ENCODE measurements at regions not wholly inside any gene's neighbourhood (a gene's known extent, or its start where the extent isn't known, plus 50 kb on each side); places are given as distances from the start of the nearest gene placed in this dataset.
"Not testable (repeated sequence)": the region's sequence is repeated elsewhere in the genome, so short reads cannot be mapped to it uniquely, and the experiment has no call there.

DNA sequence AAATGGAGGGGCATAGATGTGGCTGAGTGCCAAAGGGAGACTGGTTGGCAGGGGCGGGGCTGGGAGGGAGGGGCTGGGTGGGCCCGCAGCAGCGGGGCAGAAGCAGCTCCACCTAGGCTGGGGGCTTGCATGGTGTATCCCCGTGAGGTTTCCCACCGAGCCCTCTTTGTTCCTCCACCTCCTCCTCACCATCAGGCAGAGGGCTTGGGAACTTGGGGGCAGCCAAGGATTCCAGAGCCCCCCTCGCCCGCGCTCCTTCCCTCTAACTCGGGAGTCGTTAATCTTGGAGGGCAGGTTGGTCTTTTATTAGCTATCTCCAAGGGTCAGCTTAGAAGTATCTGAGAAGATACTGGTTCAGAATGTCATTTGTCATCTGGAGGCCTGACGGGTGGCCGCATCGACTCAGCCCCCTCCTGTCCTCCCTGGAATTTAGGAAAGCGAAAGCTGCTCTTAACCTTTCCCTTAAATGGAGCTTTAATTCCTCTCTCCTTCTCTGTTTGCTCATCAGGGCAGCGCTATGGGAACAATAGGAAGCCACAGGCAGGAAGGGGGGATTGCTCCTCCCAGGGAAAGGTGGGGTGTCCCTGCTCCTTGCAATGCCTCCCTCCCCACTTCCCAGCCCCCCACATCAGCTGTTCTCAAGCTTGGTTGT, 274.3 kb upstream of the XYLT1 start:
- DNase-seq (ENCODE audit: low spot score), result no peak

DNA sequence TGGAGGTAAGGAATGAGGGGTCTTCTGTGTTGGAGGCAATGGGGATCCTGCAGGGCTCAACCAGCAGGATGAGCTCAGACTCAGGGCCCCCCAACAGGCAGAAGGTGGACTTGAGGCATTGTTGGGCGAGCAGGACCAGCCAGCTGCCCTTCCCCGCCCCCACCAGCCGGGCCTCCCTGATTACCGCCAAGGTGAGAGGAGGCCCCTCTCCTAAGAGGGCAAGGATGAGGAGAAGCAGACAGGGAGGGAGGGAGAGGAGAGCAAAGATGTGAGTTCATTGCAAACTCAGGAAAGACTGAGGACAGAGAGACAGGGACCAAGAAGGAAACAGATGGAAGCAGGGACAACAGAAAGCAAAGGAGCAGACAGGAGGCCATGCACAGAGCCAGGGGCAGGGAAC, 272.8 kb upstream of the XYLT1 start:
- no peak for DNase-seq (ENCODE audit: low spot score)

DNA sequence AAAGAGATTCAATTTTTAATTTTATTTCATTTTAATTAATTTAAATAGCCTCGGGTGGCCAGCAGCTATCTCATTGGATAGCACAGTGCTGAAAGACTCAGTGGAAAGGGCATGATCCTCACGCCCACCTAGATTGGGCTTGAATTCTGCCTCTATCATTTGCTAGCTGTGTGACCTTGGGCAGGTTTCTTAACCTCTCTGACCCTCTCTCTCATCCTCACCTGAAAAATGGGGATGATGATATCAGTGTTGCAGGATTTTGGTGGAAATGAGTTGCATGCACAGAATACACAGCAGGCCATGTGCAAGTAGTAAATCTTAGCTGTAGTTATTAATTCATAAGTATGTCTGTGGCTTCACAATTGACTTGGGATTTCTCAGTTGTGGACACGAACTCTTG, 272.4 kb upstream of the XYLT1 start:
- no peak for DNase-seq (ENCODE audit: low spot score)

DNA sequence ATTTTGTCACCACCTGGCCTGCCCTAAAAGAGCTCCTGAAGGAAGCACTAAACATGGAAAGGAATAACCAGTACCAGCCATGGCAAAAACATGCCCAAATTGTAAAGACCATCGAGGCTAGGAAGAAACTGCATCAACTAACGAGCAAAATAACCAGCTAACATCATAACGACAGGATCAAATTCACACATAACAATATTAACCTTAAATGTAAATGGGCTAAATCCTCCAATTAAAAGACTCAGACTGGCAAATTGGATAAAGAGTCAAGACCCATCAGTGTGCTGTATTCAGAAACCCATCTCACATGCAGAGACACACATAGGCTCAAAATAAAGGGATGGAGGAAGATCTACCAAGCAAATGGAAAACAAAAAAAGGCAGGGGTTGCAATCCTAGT, 264.3 kb upstream of the XYLT1 start:
- not testable (repeated sequence) for DNase-seq (ENCODE audit: low spot score)

DNA sequence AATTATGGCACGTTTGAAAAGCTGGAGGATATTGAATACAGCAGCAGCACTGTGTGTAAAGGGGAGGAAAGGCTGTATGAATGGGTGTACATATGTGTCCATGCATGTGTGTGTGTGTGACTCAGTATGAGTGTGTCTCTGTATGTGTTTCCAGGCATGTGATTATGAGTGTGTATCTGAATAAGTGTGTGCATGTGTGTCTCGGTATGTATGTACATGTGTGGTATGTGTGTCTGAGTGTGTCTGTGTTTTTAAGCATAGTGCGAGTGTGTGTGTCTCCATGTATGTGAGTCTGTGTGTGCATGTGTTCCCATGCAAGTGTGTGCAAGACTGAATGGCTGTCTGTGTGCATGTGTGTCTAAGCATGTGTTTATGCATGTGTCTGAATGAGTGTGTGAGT, 259.1 kb upstream of the XYLT1 start:
- DNase-seq (ENCODE audit: low spot score), result no peak

DNA sequence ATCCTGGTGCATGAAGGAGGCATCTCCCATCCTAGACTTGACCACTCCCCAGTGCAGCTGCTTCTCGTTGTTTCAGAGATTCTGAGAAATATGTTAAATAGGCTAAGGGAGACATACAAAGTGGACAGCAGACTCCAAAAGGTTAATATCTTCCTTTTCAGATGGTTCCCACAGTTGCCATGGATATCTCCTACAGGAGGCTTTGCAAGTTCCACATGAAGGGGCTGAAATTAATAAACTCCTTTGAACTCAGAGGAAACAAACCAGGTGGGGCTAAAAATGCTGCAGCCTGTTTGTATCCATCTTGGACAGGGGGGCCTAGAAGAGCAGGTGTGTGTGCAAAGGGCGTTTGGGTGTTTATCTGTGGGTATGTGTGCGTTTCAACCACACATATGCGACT, 257.4 kb upstream of the XYLT1 start:
- no peak for DNase-seq (ENCODE audit: low spot score)

DNA sequence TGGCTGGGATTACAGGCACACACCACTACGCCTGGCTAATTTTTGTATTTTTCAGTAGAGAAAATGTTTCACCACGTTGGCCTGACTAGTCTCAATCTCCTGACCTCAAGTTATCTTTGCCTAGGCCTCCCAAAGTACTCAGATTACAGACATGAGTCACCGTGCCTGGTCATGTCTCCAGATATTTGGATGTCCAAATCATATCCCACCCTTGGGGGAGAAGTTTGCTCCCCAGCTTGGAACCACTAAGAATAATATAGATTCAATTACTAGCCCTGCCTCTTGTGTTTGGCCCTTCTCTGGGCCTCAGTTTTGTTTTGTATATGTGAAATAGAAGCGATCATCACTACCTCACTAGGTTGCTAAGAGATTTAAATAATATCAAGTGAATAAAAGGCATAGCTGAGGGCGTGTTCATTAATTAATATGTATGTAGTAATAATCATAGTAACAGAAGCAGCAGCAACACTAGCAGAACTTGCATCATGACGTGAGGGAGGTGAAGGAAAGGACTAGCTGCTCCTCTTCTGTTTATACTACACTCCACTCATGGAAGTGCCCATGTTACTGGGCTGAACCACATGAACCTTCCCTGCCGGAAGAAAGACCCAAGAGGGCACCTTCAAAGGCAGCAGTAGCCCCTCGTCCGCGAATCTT, 253.6 kb upstream of the XYLT1 start:
- no peak for DNase-seq (ENCODE audit: low spot score)

DNA sequence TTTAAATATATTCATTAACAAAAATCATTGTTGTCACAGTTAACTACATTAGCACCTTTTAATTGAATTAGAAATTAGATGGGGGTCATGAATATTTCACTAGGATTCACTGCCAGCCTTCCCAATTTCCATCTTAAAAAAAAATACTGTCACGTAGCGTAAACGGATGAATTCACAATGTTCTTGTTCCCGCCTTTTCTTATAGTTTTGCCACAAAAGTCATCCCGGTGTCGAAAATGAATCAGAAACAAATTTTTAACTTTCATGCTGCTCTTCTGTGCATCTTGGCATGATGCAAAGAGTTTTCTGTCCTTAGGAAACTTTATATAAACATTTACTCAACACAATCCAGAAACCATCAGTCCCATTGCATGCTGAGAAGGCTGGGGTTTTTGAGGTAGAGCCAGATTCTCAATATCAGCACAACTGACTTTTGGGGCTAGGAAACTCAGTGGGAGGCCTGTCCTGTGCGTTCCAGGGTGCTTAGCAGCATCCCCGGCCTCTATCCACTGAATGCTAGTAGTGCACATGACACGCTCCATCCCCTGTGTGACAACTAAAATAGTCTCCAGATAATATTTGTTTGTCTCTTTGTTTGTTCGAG, 252.9 kb upstream of the XYLT1 start:
- no peak for DNase-seq (ENCODE audit: low spot score)

DNA sequence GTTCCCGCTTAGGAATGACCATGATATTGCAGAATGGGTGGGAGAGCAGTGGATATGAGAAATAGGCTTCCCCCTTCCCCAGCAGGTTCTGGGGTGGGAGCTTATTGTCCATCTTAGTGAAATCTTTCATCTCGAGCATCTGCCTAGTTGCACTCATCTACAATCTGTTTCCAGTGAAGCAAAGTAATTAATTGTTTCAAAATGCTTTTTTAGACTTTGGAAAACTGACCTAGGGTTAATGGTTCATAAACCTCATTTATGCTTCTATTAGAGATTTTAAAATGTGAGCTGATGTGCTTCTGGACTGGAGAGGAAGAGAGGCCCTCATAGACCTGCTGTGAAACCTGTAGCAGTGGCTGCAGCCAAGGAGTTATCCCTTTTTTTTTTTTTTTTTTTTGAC, 247.7 kb upstream of the XYLT1 start:
- DNase-seq (ENCODE audit: low spot score), result no peak

DNA sequence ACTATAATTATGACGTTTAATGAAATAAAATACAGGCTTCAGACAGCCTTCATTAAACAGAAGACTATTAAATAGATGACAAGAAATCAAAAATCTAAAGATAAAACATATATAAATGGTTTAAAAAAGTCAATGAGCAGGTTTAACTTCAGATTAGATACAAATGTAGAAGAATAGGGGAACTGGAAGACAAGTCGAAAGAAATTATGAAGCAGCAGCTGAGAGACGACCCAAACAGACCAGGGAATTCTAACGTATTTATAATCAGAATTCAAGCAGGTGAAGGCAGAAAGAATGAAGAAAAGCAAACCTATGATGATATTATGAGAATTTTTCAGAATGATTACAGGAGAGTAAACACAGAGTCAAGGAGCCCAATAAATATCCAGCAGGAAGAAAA, 235.1 kb upstream of the XYLT1 start:
- DNase-seq (ENCODE audit: low spot score), result no peak

DNA sequence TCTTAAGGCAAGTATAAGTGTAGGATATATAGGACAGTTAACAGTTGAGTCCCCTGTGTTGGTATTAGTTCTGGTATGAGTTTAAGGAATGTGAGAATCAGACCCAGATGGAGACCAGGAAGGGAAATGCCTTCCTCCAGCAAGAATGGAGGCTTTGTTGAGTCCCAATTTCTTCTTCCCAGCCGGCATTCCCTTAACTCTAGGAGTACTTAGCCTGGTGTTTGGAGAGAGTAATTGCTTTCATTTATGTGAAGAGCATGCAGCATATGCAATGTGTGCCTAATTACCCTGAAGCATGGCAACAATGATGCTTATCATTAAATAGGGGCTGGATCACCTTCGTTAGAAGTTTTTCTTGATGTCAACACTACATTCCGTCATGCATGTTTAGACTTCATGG, 225.9 kb upstream of the XYLT1 start:
- no peak for DNase-seq (ENCODE audit: low spot score)

DNA sequence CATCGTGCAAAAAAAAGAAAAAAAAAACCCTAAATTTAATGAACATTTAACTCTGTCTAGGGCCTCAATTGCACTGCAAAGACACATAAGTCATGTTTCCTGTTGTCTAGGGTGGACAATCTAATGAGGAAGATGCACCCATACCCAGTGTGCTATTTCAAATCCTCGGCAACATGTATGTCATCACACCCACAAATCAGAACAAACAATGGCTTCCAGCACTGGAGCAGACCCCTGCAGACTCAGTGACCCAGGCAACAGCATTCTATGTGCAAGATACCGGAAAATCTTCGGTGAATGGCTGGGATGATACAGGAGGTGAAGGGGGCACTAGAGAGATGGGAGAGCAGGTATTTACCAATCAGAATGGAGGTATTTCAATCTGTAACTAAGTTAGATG, 221.7 kb upstream of the XYLT1 start:
- DNase-seq (ENCODE audit: low spot score), result no peak

DNA sequence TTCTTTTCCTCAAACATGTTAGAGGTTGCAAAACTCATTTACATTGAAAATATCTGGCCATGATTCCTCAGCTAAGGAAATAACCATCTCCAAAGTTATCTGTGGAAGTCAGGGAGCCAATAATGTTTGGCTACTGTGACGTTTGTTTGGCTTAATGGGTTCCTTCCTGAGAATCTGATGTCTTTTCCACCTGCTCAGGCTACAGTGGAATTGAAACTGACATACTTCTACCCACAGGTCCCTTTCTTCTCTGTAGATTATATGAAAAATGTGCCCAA, 221.1 kb upstream of the XYLT1 start:
- DNase-seq (ENCODE audit: low spot score), result no peak

DNA sequence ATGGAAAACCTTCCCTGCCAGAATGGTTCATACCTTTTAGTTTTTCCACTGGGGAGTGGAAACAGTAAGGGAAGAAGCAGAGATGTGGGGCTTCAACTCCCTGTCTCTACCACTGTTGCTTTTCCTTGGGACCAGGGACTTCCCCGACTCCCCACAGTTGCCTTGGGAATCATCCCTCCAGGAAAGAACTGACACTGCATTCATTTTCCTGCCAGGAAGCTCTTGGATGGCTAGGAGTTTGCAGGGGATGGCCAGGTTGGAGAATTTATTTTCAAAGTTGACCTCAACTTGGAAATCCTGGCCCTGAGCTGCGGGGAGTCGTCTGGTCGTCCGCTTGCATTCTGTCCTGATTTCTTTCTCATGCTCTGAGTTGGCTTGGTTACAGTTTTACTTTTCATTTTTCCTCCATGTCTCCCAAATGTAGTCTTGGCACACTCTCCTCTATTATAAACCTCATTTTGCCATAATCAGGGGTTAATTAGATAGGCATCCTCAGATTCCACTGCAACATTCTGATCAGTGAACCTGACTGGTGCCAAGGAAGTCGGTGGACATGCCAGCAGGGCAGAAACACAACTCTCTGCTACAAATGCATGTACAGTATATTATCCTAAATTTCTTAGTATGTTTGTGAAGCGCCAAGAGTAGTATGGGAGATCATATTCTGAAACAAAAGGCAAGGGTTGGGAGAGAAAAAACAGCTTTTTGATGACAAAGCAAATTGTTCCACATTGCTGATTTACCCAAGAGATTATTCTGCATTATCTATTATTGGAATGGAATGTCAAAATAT, 220.5 kb upstream of the XYLT1 start:
- no peak for DNase-seq (ENCODE audit: low spot score)

DNA sequence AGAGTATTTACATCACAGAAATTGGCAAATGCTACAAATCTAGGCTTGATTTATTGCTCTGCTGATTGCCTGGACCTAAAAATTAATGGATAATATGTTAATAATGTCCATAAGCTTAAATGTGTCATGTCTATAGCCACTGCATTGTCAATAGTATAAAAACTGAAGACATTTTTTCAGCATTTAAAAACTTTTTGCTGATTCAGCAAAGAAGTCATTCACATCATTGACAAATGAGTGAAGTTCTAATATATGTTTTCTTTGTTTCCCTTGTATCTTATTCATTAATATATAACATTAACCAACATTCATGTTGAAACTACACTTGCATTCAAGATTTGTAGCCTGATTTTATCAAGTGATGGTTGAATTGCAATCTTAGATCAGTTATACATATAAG, 214.7 kb upstream of the XYLT1 start:
- DNase-seq (ENCODE audit: low spot score), result no peak

DNA sequence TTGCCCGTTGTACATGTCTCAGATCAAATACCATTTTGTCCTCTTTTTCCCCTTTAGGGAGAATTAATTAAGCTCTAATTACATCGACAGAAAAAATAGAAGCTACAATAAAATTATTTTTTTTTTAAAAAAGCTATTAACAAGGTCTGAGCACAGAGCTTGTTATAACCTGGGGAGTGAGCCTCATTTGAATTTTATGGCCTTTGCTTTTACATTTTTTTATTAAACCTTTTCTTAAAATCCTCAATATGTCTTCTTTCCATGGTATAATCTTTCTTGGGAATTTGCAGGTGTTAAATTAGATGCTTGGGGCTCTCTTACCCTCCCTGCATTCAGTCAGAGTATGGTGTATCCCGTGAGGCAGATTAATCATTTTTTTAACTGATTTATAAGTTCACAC, 212.5 kb upstream of the XYLT1 start:
- DNase-seq (ENCODE audit: low spot score), result no peak

DNA sequence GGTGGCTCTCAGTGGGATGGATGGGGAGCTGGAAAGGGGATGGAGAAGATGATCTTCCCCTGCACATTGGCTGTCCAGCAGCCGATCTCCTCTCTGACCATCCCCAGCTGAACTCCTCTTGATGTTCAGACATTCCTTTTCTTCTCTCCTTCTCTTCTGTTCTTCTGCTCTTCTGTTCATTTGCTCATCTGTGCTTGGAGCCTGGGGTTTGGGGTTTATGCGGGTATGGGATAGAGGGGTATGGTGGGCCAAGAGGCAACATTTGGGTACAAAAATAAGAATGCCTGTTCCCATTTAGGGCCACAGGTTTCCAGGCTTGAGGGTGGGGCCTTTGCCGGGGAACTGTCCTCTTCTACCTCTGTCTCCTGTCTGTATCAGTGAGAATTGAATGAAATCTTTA, 205.4 kb upstream of the XYLT1 start:
- DNase-seq (ENCODE audit: low spot score), result no peak

DNA sequence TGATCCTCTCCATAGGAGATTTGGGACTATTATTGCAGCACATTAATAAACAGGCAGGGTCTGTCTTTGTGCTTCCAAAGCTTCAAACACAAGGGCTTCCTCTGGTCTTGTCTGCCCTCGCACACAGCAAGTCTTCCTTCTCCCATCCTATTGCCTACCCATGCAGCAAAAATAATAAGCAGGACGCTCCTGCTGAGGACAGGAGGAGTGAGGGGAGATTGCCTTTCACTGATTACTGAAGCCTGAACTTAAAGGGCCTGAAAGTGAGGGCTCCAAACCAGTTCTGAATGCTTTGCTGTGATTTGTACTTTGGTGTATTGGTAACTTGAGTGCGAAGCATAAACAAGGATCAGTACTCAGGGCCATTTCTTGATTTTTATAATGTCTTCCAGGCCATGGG, 197.6 kb upstream of the XYLT1 start:
- DNase-seq (ENCODE audit: low spot score), result no peak

DNA sequence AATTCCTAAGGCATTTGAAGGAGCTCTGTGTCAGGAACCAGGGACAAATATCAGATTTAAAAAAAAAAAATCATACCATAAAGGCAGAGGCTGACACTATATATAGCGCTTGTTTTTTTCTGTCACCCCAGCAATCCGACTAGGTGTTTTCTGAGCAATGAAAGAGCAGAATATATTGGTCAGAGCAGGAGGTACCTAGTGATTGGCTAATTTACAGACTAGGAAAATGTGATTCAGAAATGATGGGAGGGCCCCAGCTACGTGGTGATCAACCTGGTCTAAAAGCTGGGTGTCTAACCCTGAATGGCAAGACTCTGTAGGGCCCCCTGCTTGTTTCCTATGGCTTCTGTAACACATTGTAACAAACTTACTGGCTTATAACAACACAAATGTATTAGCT, 195.5 kb upstream of the XYLT1 start:
- DNase-seq (ENCODE audit: low spot score), result no peak

DNA sequence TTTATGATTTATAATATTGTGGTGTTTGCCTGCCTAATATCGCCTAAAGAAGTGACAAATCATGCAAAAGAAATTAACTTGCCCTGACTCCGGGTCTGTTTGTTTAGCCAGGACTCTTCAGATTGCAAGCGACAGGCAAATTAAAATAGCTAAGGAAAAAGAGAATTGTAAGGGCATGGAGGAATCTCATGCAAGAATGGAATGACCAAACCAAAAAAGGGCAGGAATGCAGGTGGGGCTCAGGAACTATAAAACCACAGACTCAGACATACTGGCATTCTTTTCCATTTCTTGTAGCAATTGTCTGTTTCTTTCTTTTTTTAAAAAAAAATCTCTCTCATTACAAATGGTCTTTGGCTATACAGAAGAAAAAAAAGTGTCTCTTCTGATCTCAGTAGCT, 188.1 kb upstream of the XYLT1 start:
- DNase-seq (ENCODE audit: low spot score), result no peak

DNA sequence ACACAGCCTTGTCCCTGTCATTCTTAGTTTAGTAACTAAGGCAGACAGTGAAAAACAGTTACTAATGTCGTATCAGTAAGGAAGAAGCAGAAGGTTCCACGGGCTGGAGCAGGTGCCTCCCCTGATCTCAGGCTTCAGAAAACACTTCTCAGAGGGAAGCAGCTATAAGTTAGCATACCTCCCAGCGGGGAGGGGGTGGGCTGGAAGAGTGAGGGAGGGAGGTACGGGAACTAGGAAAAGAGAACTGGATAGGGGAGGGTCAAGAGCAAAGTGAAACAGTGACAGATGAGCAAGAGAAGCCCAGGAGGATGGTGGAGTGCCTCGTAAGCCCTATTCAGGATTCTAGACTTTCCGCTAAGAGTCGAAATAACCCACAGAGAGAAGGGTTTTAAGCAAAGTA, 186.3 kb upstream of the XYLT1 start:
- no peak for DNase-seq (ENCODE audit: low spot score)

DNA sequence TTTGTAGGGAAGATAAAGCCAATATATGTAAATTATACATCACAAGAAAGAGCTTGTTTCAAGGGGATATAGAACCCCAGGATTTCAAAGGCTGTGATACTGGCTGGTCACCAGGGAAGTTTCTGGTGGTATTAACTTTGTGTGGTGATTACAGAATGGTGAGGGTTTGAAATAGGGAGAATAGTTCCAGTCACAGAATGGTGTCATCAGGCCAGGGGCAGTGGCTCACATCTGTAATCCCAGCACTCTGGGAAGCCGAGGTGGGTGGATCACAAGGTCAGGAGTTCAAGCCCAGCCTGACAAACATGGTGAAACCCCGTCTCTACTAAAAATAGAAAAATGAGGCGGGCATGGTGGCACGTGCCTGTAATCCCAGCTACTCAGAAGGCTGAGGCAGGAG, 183.8 kb upstream of the XYLT1 start:
- no peak for DNase-seq (ENCODE audit: low spot score)

DNA sequence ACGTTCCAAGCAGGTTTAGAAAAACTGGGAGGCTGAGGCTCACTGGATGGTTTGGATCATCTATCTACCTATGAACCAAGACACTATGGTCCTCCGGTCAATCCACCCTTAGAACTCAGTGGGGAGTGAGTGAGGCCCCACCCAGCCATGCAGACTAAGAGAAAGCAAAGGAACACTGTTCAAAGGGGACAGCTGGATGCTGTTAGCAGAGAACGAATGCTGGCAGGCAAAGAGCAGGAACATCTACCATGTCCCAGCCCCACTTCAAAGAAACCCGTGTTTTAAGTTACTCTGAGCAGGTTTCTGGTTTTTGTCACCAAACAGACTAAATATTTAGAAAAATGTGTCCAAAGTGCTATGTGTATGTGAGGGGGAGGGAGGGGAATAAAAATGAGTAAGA, 183.4 kb upstream of the XYLT1 start:
- no peak for DNase-seq (ENCODE audit: low spot score)
